Stimulated activated naive CD8-positive, alpha-beta T cell treated with anti-CD3 and anti-CD28 coated beads, Interleukin-15, Interleukin-2, amounts not matched to agents 100 U/mL and 50 U/mL, for 24 hours (primary cell): ENCODE measurements at regions not wholly inside any gene's neighbourhood (a gene's known extent, or its start where the extent isn't known, plus 50 kb on each side); places are given as distances from the start of the nearest gene placed in this dataset.

Experiments
- ATAC-seq: fragments of 150-1000 bp; cut with Tn5 transposase; one replicate; pipeline ENCODE4 v1.10.0; 2021
- DNase-seq: peaks from one replicate; pipeline ENCODE4 v3.0.0; 2021

GRCh38 chr11:15737320-15737719 lies 619.0 kb downstream of the SOX6 start:
- ATAC-seq = no peak
- no peak for DNase-seq

- ATAC-seq = no peak
These were observed 617.4 kb downstream of the SOX6 start for GRCh38 chr11:15738931-15739330.

GRCh38 chr11:15742626-15743519 lies 613.5 kb downstream of the SOX6 start:
- ATAC-seq (no peak), DNase-seq (no peak)

More at GRCh38 chr11:15738931-15739330, 617.4 kb downstream of the SOX6 start:
- DNase-seq = no peak

- ATAC-seq (no peak), DNase-seq (no peak)
These were observed 611.7 kb downstream of the SOX6 start for GRCh38 chr11:15744693-15745092.

- no peak for ATAC-seq
- no peak for DNase-seq
These were observed 611.1 kb downstream of the SOX6 start for GRCh38 chr11:15745266-15745665.

GRCh38 chr11:15747671-15748070 lies 608.7 kb downstream of the SOX6 start:
- DNase-seq (no peak), ATAC-seq (no peak)

GRCh38 chr11:15748132-15748531 lies 608.2 kb downstream of the SOX6 start:
- DNase-seq (no peak), ATAC-seq (no peak)

- ATAC-seq (no peak), DNase-seq (no peak)
These were observed 607.6 kb downstream of the SOX6 start for GRCh38 chr11:15748741-15749140.

- ATAC-seq (no peak), DNase-seq (no peak)
These were observed 605.6 kb downstream of the SOX6 start for GRCh38 chr11:15750535-15751308.

- DNase-seq (no peak), ATAC-seq (no peak)
These were observed 602.1 kb downstream of the SOX6 start for GRCh38 chr11:15754221-15754620.

GRCh38 chr11:15757048-15757698 lies 599.2 kb downstream of the SOX6 start:
- ATAC-seq (no peak), DNase-seq (no peak)

GRCh38 chr11:15758857-15759465 lies 597.4 kb downstream of the SOX6 start:
- DNase-seq = no peak
- no peak for ATAC-seq

GRCh38 chr11:15761235-15761634 lies 595.1 kb downstream of the SOX6 start:
- ATAC-seq = no peak
- DNase-seq = no peak

GRCh38 chr11:15764326-15764725 lies 592.0 kb downstream of the SOX6 start:
- DNase-seq = no peak
- no peak for ATAC-seq

- no peak for ATAC-seq
- no peak for DNase-seq
These were observed 591.4 kb downstream of the SOX6 start for GRCh38 chr11:15764948-15765347.

GRCh38 chr11:15765530-15765929 lies 590.8 kb downstream of the SOX6 start:
- no peak for ATAC-seq

GRCh38 chr11:15768321-15768720 lies 588.0 kb downstream of the SOX6 start:
- ATAC-seq = no peak
- no peak for DNase-seq

More at GRCh38 chr11:15765530-15765929, 590.8 kb downstream of the SOX6 start:
- DNase-seq = no peak

- no peak for DNase-seq
- no peak for ATAC-seq
These were observed 587.1 kb downstream of the SOX6 start for GRCh38 chr11:15769203-15769602.

GRCh38 chr11:15770798-15771414 lies 585.4 kb downstream of the SOX6 start:
- ATAC-seq (no peak), DNase-seq (peak; percentile 42)

GRCh38 chr11:15772547-15772946 lies 583.8 kb downstream of the SOX6 start:
- ATAC-seq (no peak), DNase-seq (no peak)

GRCh38 chr11:15772981-15773380 lies 583.4 kb downstream of the SOX6 start:
- DNase-seq = no peak
- no peak for ATAC-seq
